Spleen (tissue), 11 donors: ENCODE measurements at regions not wholly inside any gene's neighbourhood (a gene's known extent, or its start where the extent isn't known, plus 50 kb on each side); places are given as distances from the start of the nearest gene placed in this dataset.
"Not testable (repeated sequence)": the region's sequence is repeated elsewhere in the genome, so short reads cannot be mapped to it uniquely, and the experiment has no call there.

Source experiments
- DNase-seq: peaks from one replicate; pipeline ENCODE4 v3.0.0-alpha.2; 2020
- H3K27ac ChIP-seq, 8 donors: fragments of 200-600 bp; sonication (generic) in 7 of 8; 1 replicate in 4 of 8; 2 replicates in 4 of 8; pipeline versions ENCODE4 v1.5.0 to v1.8.0; 2016 to 2021; ENCODE audit warnings: inconsistent platforms in 4 of 8, mild to moderate bottlenecking in 4 of 8, moderate library complexity in 1 of 8
- H3K27me3 ChIP-seq, 7 donors: fragments of 200-600 bp; sonication (generic) in 6 of 7; replicated peaks in 1 of 7; 1 replicate in 4 of 7; 2 replicates in 3 of 7; pipeline versions ENCODE4 v1.5.0 to v1.8.0; 2016 to 2021; ENCODE audit warnings: inconsistent platforms in 3 of 7, mild to moderate bottlenecking in 1 of 7
- H3K36me3 ChIP-seq, 6 donors: fragments of 200-600 bp; sonication (generic) in 5 of 6; 1 replicate in 4 of 6; 2 replicates in 2 of 6; pipeline versions ENCODE4 v1.5.0 to v1.8.0; 2016 to 2021; ENCODE audit warnings: inconsistent platforms in 2 of 6
- H3K4me1 ChIP-seq, 6 donors: fragments of 200-600 bp; sonication (generic) in 5 of 6; 1 replicate in 3 of 6; 2 replicates in 3 of 6; pipeline versions ENCODE4 v1.5.0 to v1.8.0; 2016 to 2021; ENCODE audit warnings: inconsistent platforms in 3 of 6
- H3K4me3 ChIP-seq, 8 donors: fragments of 200-600 bp; sonication (generic) in 7 of 8; 1 replicate in 4 of 8; 2 replicates in 4 of 8; pipeline versions ENCODE4 v1.5.0 to v1.8.0; 2016 to 2021; ENCODE audit warnings: inconsistent platforms in 4 of 8, mild to moderate bottlenecking in 4 of 8, moderate library complexity in 2 of 8
- H3K9me3 ChIP-seq, 8 donors: fragments of 200-600 bp; sonication (generic) in 7 of 8; 1 replicate in 4 of 8; 2 replicates in 4 of 8; pipeline versions ENCODE4 v1.5.0 to v1.8.0; 2016 to 2021; ENCODE audit warnings: inconsistent platforms in 4 of 8
- CTCF ChIP-seq, 11 experiments: fragments of 200-600 bp in 7 of 11; fragments of 450-650 bp in 4 of 11; sonication (generic) in 4 of 11; IDR thresholded peaks in 8 of 11; conservative IDR thresholded peaks in 3 of 11; 1 replicate in 7 of 11; 2 replicates in 4 of 11; pipeline versions ENCODE4 v1.4.0 to v1.8.0; 2016 to 2021; ENCODE audit warnings: antibody characterized with exemption in 11 of 11, inconsistent platforms in 4 of 11, mild to moderate bottlenecking in 1 of 11
- POLR2A ChIP-seq, 3 donors: fragments of 450-650 bp; IDR thresholded peaks; one replicate each; pipeline ENCODE4 v1.5.1; 2017; ENCODE audit warnings: antibody characterized with exemption in 3 of 3, mild to moderate bottlenecking in 1 of 3
- POLR2AphosphoS5 ChIP-seq, 3 donors: sonication (generic); formaldehyde crosslinking; IDR thresholded peaks; one replicate each; pipeline ENCODE4 v1.5.1; 2017; ENCODE audit warnings: antibody characterized with exemption in 3 of 3
- WGBS, 5 donors: extraction: QIAGEN DNeasy Blood & Tissue Kit in 3 of 5; methylation state at CpG; one replicate each; pipeline versions ENCODE4 v1.1.5 to v1.1.7; 2013 to 2018; 5-methylcytosine and 5-hydroxymethylcytosine counted together
- intact Hi-C: fragments of 100-400 bp; cut with DNase I; formaldehyde crosslinking; loops from one replicate; pipeline ENCODE4 v1.15.0; 2023; ENCODE audit warnings: low total_unique reads
- donor health status: healthy with polysubstance abuse.
- donor health status: DM: no; HTN: no; CAD: no; lungs with moderate emphysema.
- donor health status: DM: no; HTN: no; CAD: no.
- donor health status: Bipolar disorder and iron deficiency.
- donor health status: healthy.
- donor health status: DM: no; HTN: no; CAD: no.
- donor health status: DM: yes; HTN: yes; CAD: no.

DNA sequence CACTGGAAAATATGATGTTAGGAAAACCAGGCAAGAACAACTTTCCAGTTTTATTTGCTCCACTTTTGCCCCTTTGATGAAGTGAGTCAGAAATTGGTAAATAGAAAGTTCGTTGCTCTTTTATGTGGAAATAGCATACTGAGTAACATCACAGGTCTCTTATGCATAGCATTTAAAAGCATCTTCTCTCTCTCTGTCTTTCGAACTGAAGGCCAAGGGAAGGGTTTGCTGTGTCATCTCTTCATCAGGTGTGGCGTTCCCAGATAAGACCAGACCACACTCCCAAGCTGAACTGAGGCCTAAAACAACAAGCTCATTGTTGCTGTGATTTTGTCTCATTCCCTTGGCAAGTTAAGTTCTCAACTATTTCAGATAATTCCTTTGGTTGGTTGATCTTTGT is 131.8 kb upstream of the GRB10 start:
- H3K4me3 ChIP-seq: no peak overlapping the region

DNA sequence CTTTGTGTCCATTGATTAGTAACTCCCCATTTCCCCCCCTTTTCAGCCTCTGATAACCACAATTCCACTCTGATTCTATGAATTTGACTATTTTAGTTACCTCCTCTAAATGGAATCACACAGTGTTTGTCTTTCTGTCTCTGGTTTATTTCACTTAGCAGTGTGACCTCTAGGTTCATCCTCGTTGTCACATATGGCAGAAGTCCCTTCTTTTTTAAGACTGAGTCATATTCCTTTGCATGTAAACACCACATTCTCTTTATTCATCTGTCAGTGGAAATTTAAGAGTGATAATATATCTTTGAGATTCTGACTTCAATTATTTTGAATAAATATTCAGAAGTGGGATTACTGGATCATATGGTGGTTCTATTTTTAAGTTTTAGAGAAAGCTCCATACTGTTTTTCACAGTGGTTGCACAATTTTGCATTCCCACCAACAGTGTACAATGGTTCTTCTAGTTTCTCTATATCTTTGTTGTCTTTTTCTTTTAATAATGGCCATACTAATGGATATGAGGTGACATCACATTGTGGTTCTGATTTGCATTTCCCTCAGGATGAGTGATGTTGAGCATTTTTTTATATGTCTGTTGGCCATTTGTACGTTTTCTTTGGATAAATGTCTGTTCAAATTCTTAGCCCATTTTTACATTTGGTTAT is 126.1 kb upstream of the GRB10 start:
- intact Hi-C loops: no loop called here
- DNase-seq: no peak
- Histone ChIP-seq H3K4me1 (no peaks in the 10 kb centered on the region), H3K27ac (no peak overlapping the region), H3K27me3 (no peaks in the 10 kb centered on the region), H3K9me3 (peaks cover 0 to 28% (median 11%) of the 10 kb centered on the region in 8 donors), H3K4me3 (no peak overlapping the region), H3K36me3 (no peaks in the 10 kb centered on the region)
- TF ChIP-seq POLR2AphosphoS5 (IDR thresholded peaks at IDR 0.05) (no peak), CTCF (IDR thresholded peaks at IDR 0.05 in 8 of 11, conservative IDR thresholded peaks at IDR 0.05 in 3 of 11) (no peak), POLR2A (IDR thresholded peaks at IDR 0.05) (no peak)
- 50 to 74% (median 58%) methylated on average over 2 of the region's 2 CpGs for WGBS, 5 donors

More for the DNA sequence above, 131.8 kb upstream of the GRB10 start:
- Histone ChIP-seq H3K27me3 (no peaks in the 10 kb centered on the region), H3K36me3 (no peaks in the 10 kb centered on the region), H3K4me1 (no peaks in the 10 kb centered on the region), H3K9me3 (peaks cover 0 to 3% (median 0%) of the 10 kb centered on the region in 8 donors), H3K27ac (no peak overlapping the region)
- DNase-seq: no peak
- no peak for TF ChIP-seq POLR2A (IDR thresholded peaks at IDR 0.05)
- no peak for TF ChIP-seq CTCF (IDR thresholded peaks at IDR 0.05 in 8 of 11, conservative IDR thresholded peaks at IDR 0.05 in 3 of 11)
- TF ChIP-seq POLR2AphosphoS5 (IDR thresholded peaks at IDR 0.05): no peak
- intact Hi-C loops: no loop called here
- 68 to 81% (median 79%) methylated on average over 3 of the region's 3 CpGs for WGBS, 5 donors

- H3K36me3 ChIP-seq, H3K27ac ChIP-seq, intact Hi-C loops, H3K9me3 ChIP-seq, H3K4me1 ChIP-seq, H3K4me3 ChIP-seq, DNase-seq, H3K27me3 ChIP-seq: not testable (repeated sequence)
- 85 to 94% (median 89%) methylated on average over 25 to 31 of the region's 31 CpGs for WGBS, 5 donors
Observed at GRCh38 chr7:50898604-50899477, 116.1 kb upstream of the GRB10 start.

GRCh38 chr7:50887061-50887460 is 104.4 kb upstream of the GRB10 start:
- H3K9me3 ChIP-seq, H3K27me3 ChIP-seq, H3K4me3 ChIP-seq, intact Hi-C loops, H3K27ac ChIP-seq, DNase-seq, H3K36me3 ChIP-seq, H3K4me1 ChIP-seq: not testable (repeated sequence)
- 69 to 80% (median 73%) methylated on average over 3 to 6 of the region's 6 CpGs for WGBS, 5 donors

GRCh38 chr7:50872437-50872836 is 89.7 kb upstream of the GRB10 start:
- Histone ChIP-seq H3K9me3 (no peaks in the 10 kb centered on the region), H3K27ac (no peak overlapping the region), H3K4me3 (no peak overlapping the region), H3K4me1 (no peaks in the 10 kb centered on the region), H3K36me3 (no peaks in the 10 kb centered on the region), H3K27me3 (peaks cover 0 to 9% (median 0%) of the 10 kb centered on the region in 7 donors)
- intact Hi-C loops: no loop called here
- DNase-seq: no peak
- no peak for TF ChIP-seq CTCF (IDR thresholded peaks at IDR 0.05 in 8 of 11, conservative IDR thresholded peaks at IDR 0.05 in 3 of 11)
- no peak for TF ChIP-seq POLR2AphosphoS5 (IDR thresholded peaks at IDR 0.05)
- no peak for TF ChIP-seq POLR2A (IDR thresholded peaks at IDR 0.05)
- WGBS, 5 donors: 56 to 90% (median 76%) methylated on average over 3 to 4 of the region's 4 CpGs
